Activated CD8-positive, alpha-beta T cell treated with anti-CD3 and anti-CD28 coated beads, Interleukin-2, amount 10 ng/mL, durations not matched to agents 7 days and 5 days (primary cell): ENCODE measurements at regions not wholly inside any gene's neighbourhood (a gene's known extent, or its start where the extent isn't known, plus 50 kb on each side); places are given as distances from the start of the nearest gene placed in this dataset.

Source experiments
- ATAC-seq: fragments of 150-1000 bp; cut with Tn5 transposase; one replicate; pipeline ENCODE4 v1.10.0; 2021; ENCODE audit warnings: moderate library complexity
- CTCF ChIA-PET: fragments of 350-600 bp; sonication (Branson Sonifier 250); formaldehyde crosslinking; loops from one replicate; lab custom pipeline; 2021; ENCODE audit warnings: antibody characterized with exemption; lab: Charles Lee
- POLR2A ChIA-PET: fragments of 350-600 bp; sonication (Branson Sonifier 250); formaldehyde crosslinking; loops from one replicate; lab custom pipeline; 2021; ENCODE audit warnings: antibody characterized with exemption; lab: Charles Lee
- DNase-seq: peaks from one replicate; pipeline ENCODE4 v3.0.0-alpha.2; 2020
- H3K27ac Mint-ChIP-seq: one replicate; pipeline ENCODE4 v1.8.0; 2021; ENCODE audit warnings: mild to moderate bottlenecking, mixed read lengths
- H3K27me3 Mint-ChIP-seq: one replicate; pipeline ENCODE4 v1.8.0; 2021; ENCODE audit warnings: low read depth, mixed read lengths
- H3K36me3 Mint-ChIP-seq: one replicate; pipeline ENCODE4 v1.8.0; 2021; ENCODE audit warnings: low read depth, mixed read lengths
- H3K4me1 Mint-ChIP-seq: one replicate; pipeline ENCODE4 v1.8.0; 2021; ENCODE audit warnings: low read depth, mixed read lengths
- H3K4me3 Mint-ChIP-seq: one replicate; pipeline ENCODE4 v1.8.0; 2021; ENCODE audit warnings: mild to moderate bottlenecking, mixed read lengths
- H3K9me3 Mint-ChIP-seq: one replicate; pipeline ENCODE4 v1.8.0; 2022; ENCODE audit warnings: mixed read lengths; ENCODE audit not compliant: insufficient read depth

DNA sequence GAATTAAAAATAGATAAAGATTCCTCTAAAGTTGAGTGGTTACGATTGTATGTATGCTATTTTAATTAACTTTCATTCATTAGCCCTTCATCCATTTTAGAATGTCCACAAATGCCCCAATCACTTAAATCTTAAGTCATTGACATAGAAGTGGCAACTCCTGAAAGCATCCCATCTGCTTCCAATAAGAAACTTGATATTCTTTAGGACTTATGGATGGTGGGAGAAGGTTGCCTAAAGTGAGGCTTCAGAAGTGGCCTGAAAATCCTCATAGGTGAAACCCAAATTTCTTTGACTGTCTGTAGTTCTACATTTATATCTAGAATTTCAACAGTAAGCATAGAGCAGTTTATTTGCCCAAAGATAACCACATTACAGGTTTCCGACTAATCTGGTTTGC lies 161.7 kb upstream of the HMGA2 start:
- Mint-ChIP-seq H3K36me3 (no peaks in the 10 kb centered on the region), H3K9me3 (no peaks in the 10 kb centered on the region), H3K4me3 (no peak overlapping the region), H3K27me3 (peaks cover 7% of the 10 kb centered on the region), H3K27ac (no peak overlapping the region), H3K4me1 (no peaks in the 10 kb centered on the region)
- DNase-seq (no peak), ATAC-seq (no peak)
- ChIA-PET CTCF (no interaction called here), POLR2A (no interaction called here)

DNA sequence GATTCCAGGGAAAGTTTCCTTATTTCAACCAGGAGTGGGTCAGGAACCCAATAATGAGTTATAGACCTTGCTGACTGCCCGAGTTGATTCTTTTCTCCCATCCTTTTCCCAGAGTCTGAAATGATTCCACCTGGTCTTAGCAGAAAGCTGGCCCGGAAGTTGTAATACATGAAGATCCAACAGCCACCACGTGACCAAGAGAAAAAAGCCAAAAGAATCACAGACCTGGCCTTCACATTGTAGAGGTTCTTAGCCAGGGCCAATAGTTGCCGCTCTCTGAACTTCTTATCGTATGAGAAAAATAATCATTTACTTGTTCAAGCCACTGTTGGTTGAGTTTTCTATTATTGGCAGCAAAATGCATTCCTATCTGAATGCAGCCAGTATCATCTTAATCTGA lies 161.2 kb upstream of the HMGA2 start:
- ATAC-seq, result no peak

DNA sequence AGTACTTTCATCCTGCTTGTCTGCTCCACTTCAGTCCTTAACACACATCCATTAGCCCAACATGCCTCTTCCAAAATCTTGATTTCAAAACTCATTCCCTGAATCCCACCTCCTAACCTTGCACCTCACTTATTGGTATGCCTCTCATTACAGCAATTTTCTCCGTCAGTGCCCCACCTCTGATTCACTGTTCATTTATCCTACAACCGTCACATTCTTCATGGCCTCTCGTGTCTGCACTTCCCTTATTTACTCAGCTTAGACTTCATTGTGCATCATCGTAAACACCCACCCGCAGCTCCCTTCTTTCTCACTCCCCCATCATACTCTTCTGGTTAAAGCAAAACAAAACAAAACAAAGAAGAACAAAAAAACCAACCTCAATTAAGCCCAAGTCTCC lies 160.6 kb upstream of the HMGA2 start:
- Mint-ChIP-seq H3K4me3 (no peak overlapping the region), H3K9me3 (no peaks in the 10 kb centered on the region), H3K4me1 (no peaks in the 10 kb centered on the region), H3K27me3 (peaks cover 7% of the 10 kb centered on the region), H3K27ac (no peak overlapping the region), H3K36me3 (no peaks in the 10 kb centered on the region)
- POLR2A ChIA-PET, result no interaction called here
- DNase-seq, result no peak
- no peak for ATAC-seq
- CTCF ChIA-PET, result no interaction called here

More for the DNA sequence above, 161.2 kb upstream of the HMGA2 start:
- ChIA-PET POLR2A (no interaction called here), CTCF (no interaction called here)
- Mint-ChIP-seq H3K27me3 (peaks cover 7% of the 10 kb centered on the region), H3K9me3 (no peaks in the 10 kb centered on the region), H3K4me3 (no peak overlapping the region), H3K4me1 (no peaks in the 10 kb centered on the region), H3K36me3 (no peaks in the 10 kb centered on the region), H3K27ac (no peak overlapping the region)
- DNase-seq, result no peak

DNA sequence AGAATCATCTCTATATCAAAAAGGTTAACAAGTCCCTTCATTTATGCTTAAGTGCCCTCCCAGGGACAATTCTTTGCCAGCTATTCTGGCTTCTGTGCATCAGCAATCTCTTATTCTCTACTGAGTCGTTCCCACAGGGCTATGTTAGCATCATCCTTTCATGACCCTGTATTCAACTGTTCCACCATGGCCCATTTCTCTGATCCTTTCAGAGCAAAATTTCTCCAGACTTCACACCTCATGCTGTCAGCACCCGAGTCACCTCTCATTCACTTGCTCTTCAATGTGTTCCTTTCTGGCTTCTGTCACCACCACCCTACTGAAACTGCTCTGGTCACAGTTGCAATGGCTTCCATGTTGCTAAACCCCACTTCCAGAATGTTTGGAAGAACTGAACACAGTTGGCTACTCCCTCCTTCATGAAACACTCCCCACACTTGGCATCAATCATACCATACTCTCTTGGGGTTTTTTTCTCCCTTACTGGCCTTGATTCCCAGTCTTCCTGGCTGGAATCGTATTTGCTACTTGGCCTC lies 159.5 kb upstream of the HMGA2 start:
- H3K4me1 Mint-ChIP-seq, result no peaks in the 10 kb centered on the region
- no peaks in the 10 kb centered on the region for H3K9me3 Mint-ChIP-seq
- DNase-seq (no peak), ATAC-seq (no peak)
- POLR2A ChIA-PET, result no interaction called here
- no peaks in the 10 kb centered on the region for H3K27me3 Mint-ChIP-seq
- no peak overlapping the region for H3K4me3 Mint-ChIP-seq
- CTCF ChIA-PET, result no interaction called here
- H3K36me3 Mint-ChIP-seq, result no peaks in the 10 kb centered on the region
- no peak overlapping the region for H3K27ac Mint-ChIP-seq

DNA sequence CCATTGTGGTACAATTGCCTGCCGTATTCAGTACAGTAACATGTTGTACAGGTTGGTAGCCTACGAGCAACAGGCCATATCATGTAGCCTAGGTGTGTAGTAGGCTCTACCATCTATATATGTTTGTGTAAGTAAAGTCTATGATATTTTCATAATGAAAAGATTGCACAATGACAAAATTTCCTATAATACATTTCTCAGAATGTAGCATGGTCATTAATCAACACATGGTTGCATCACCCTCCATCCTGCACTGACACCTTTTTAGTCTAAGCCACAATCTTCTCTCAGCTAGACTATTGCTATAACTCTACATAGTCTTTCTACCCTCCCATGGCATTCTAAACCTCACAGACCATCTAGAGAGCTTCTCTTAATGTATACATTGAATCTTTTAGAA lies 158.5 kb upstream of the HMGA2 start:
- Mint-ChIP-seq H3K9me3 (no peaks in the 10 kb centered on the region), H3K27ac (no peak overlapping the region), H3K27me3 (no peaks in the 10 kb centered on the region), H3K4me3 (no peak overlapping the region), H3K36me3 (no peaks in the 10 kb centered on the region), H3K4me1 (no peaks in the 10 kb centered on the region)
- ATAC-seq (no peak), DNase-seq (no peak)
- POLR2A ChIA-PET, result no interaction called here
- CTCF ChIA-PET, result no interaction called here

- ChIA-PET CTCF (no interaction called here), POLR2A (no interaction called here)
- Mint-ChIP-seq H3K9me3 (no peaks in the 10 kb centered on the region), H3K36me3 (no peaks in the 10 kb centered on the region), H3K27me3 (no peaks in the 10 kb centered on the region), H3K27ac (no peak overlapping the region), H3K4me1 (no peaks in the 10 kb centered on the region), H3K4me3 (no peak overlapping the region)
- no peak for ATAC-seq
- DNase-seq, result no peak
These were observed 157.4 kb upstream of the HMGA2 start for GRCh38 chr12:65666876-65667275.

- no peaks in the 10 kb centered on the region for H3K36me3 Mint-ChIP-seq
- ChIA-PET POLR2A (no interaction called here), CTCF (no interaction called here)
- ATAC-seq (no peak), DNase-seq (no peak)
- H3K27ac Mint-ChIP-seq, result no peak overlapping the region
- no peaks in the 10 kb centered on the region for H3K27me3 Mint-ChIP-seq
- no peak overlapping the region for H3K4me3 Mint-ChIP-seq
- H3K9me3 Mint-ChIP-seq, result no peaks in the 10 kb centered on the region
- H3K4me1 Mint-ChIP-seq, result no peaks in the 10 kb centered on the region
These were observed 156.4 kb upstream of the HMGA2 start for GRCh38 chr12:65667932-65668331.

DNA sequence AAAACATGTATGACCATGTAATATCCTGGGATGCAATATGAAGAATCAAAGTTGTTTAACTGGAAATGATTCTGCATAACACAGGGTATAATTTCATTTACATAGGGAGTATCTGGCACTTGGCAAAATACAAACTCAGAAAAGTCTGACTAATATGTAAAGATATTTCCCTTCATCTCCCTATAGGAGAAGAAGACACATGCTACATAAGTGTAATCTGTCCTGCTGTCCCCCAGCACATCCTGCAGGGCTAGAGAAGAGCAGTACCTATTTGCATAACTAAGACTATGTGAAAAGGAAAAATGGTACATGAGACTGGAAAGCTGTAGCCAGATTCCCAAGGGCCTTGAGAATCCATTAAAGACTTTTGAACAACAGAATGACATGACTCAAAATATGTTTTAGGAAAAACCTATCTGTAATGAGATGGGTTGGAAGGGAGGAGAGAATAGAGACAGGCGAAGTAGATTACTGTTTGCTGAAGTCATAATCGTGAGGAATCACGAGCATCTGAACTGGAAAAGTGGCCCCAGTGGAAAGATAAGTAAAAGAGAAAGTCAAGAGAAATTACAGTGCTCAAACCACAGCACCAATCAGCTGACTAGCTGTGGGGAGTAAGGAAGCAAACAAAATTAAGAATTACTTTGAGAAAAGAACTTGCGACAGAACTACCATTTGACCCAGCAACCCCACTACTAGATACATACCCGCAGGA lies 155.1 kb upstream of the HMGA2 start:
- ATAC-seq (no peak), DNase-seq (no peak)
- no peaks in the 10 kb centered on the region for H3K9me3 Mint-ChIP-seq
- H3K4me3 Mint-ChIP-seq, result no peak overlapping the region
- no peaks in the 10 kb centered on the region for H3K36me3 Mint-ChIP-seq
- no peaks in the 10 kb centered on the region for H3K4me1 Mint-ChIP-seq
- POLR2A ChIA-PET, result no interaction called here
- H3K27me3 Mint-ChIP-seq, result no peaks in the 10 kb centered on the region
- CTCF ChIA-PET, result no interaction called here
- no peak overlapping the region for H3K27ac Mint-ChIP-seq

- H3K36me3 Mint-ChIP-seq, result no peaks in the 10 kb centered on the region
- CTCF ChIA-PET, result no interaction called here
- ATAC-seq, result no peak
These were observed 153.5 kb upstream of the HMGA2 start for GRCh38 chr12:65670775-65671174.

DNA sequence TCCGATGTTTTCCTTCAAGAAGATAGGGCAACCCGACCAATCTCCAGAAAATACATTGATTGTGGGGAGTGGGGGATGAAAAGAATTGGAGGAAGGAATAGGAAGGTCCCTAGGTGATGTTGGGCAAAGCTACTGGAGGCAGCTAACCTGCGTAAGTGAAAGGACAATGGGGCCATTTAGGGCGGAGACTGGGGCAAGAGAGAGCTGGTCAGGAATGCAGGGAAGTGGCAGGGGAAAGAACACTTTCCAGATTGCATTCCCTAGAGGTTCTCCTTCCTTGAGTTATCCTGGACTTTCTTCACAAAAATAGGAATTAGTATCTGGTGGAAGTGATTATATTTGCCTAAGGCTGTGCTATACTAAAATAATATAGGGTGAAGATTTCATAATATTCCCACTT lies 151.8 kb upstream of the HMGA2 start:
- no peak overlapping the region for H3K4me3 Mint-ChIP-seq
- ChIA-PET POLR2A (no interaction called here), CTCF (no interaction called here)
- no peaks in the 10 kb centered on the region for H3K36me3 Mint-ChIP-seq
- H3K9me3 Mint-ChIP-seq, result no peaks in the 10 kb centered on the region
- ATAC-seq (no peak), DNase-seq (no peak)
- H3K27me3 Mint-ChIP-seq, result no peaks in the 10 kb centered on the region
- H3K4me1 Mint-ChIP-seq, result no peaks in the 10 kb centered on the region
- H3K27ac Mint-ChIP-seq, result no peak overlapping the region

More at GRCh38 chr12:65670775-65671174, 153.5 kb upstream of the HMGA2 start:
- Mint-ChIP-seq H3K9me3 (no peaks in the 10 kb centered on the region), H3K27ac (no peak overlapping the region), H3K4me3 (no peak overlapping the region), H3K4me1 (no peaks in the 10 kb centered on the region), H3K27me3 (no peaks in the 10 kb centered on the region)
- POLR2A ChIA-PET, result no interaction called here
- no peak for DNase-seq

DNA sequence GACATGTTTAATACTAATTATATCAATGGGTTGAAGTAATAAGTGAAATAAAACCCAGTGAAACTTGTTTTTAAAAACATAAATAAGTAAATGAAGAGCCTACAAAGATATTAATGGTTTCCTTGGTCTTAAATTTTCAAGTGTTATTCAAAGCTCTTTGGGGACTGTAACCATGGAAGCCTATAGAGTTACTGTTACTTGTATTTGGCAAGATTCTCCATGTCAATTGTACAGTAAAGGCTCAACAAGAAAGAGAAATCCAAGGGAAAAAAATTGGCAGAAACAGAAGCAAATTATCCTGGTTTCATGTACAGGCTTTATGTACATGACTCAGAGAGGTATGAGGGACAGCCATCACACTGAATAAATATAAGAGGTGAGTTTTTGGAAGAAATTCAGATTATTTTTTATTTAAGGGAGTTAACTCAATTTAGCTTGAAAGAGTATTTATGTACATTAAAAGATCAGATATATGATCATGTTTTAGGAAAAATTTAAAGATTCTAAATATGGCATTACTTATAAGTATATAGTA lies 151.1 kb upstream of the HMGA2 start:
- DNase-seq (no peak), ATAC-seq (no peak)
- H3K27ac Mint-ChIP-seq, result no peak overlapping the region
- H3K4me1 Mint-ChIP-seq, result no peaks in the 10 kb centered on the region
- no peak overlapping the region for H3K4me3 Mint-ChIP-seq
- H3K27me3 Mint-ChIP-seq, result no peaks in the 10 kb centered on the region
- CTCF ChIA-PET, result no interaction called here
- POLR2A ChIA-PET, result no interaction called here
- no peaks in the 10 kb centered on the region for H3K36me3 Mint-ChIP-seq
- no peaks in the 10 kb centered on the region for H3K9me3 Mint-ChIP-seq

- POLR2A ChIA-PET, result no interaction called here
- H3K27ac Mint-ChIP-seq, result no peak overlapping the region
- ATAC-seq, result no peak
- H3K4me1 Mint-ChIP-seq, result no peaks in the 10 kb centered on the region
- no peak for DNase-seq
- H3K27me3 Mint-ChIP-seq, result no peaks in the 10 kb centered on the region
- no peaks in the 10 kb centered on the region for H3K36me3 Mint-ChIP-seq
- CTCF ChIA-PET, result no interaction called here
- no peak overlapping the region for H3K4me3 Mint-ChIP-seq
- no peaks in the 10 kb centered on the region for H3K9me3 Mint-ChIP-seq
These were observed 150.6 kb upstream of the HMGA2 start for GRCh38 chr12:65673732-65674131.
